HEK293T (cell line): ENCODE measurements at regions not wholly inside any gene's neighbourhood (a gene's known extent, or its start where the extent isn't known, plus 50 kb on each side); places are given as distances from the start of the nearest gene placed in this dataset.

Source experiments
- ELF4 ChIP-seq: fragments of 450-650 bp; IDR thresholded peaks from 2 replicates; pipeline ENCODE4 v1.6.1; 2017; ENCODE audit warnings: antibody characterized with exemption
- SP1 ChIP-seq: fragments of 450-650 bp; IDR thresholded peaks from 2 replicates; pipeline ENCODE4 v1.6.1; 2017
- SUZ12 ChIP-seq: fragments of 450-650 bp; IDR thresholded peaks from 2 replicates; pipeline ENCODE4 v1.6.1; 2016; ENCODE audit warnings: mild to moderate bottlenecking
- TARDBP ChIP-seq: fragments of 450-650 bp; IDR thresholded peaks from 2 replicates; pipeline ENCODE4 v1.6.1; 2016
- ZNF384 ChIP-seq: fragments of 450-650 bp; IDR thresholded peaks from 2 replicates; pipeline ENCODE4 v1.6.1; 2016
- TF ChIP-seq, protein P1 (sequence below): fragments of 450-650 bp; IDR thresholded peaks from 2 replicates; pipeline ENCODE4 v1.6.1; 2016

DNA sequence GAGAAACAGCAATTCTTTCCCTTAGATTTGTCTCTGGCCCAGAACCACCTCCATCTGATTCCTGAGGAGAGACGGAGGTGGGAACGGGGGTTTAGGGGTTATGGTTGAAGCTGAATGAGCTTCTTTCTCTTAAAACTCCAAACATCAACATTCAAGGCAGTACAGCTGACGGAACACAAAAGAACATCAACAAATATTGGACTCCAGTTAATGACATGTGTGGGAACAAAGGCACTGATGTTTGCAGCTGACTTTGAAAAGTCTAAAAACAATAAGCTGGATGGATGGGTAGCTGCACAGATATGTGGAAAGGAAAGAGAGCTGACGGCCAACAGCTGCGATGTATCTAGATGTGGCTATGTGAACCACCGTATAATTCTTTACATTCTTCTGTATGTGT, 256.5 kb downstream of the SOD2 start:
- TF ChIP-seq, protein P1, sequence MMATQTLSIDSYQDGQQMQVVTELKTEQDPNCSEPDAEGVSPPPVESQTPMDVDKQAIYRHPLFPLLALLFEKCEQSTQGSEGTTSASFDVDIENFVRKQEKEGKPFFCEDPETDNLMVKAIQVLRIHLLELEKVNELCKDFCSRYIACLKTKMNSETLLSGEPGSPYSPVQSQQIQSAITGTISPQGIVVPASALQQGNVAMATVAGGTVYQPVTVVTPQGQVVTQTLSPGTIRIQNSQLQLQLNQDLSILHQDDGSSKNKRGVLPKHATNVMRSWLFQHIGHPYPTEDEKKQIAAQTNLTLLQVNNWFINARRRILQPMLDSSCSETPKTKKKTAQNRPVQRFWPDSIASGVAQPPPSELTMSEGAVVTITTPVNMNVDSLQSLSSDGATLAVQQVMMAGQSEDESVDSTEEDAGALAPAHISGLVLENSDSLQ = no peak
- no peak for TF ChIP-seq ZNF384
- no peak for TF ChIP-seq TARDBP
- no peak for TF ChIP-seq SUZ12
- no peak for TF ChIP-seq ELF4
- TF ChIP-seq SP1 = no peak
